OCI-M1 (cell line): ENCODE measurements at regions not wholly inside any gene's neighbourhood (a gene's known extent, or its start where the extent isn't known, plus 50 kb on each side); places are given as distances from the start of the nearest gene placed in this dataset.

Experiments used
- DNase-seq: peaks from one replicate; lab custom pipeline; 2025; lab: John Stamatoyannopoulos, UW

DNA sequence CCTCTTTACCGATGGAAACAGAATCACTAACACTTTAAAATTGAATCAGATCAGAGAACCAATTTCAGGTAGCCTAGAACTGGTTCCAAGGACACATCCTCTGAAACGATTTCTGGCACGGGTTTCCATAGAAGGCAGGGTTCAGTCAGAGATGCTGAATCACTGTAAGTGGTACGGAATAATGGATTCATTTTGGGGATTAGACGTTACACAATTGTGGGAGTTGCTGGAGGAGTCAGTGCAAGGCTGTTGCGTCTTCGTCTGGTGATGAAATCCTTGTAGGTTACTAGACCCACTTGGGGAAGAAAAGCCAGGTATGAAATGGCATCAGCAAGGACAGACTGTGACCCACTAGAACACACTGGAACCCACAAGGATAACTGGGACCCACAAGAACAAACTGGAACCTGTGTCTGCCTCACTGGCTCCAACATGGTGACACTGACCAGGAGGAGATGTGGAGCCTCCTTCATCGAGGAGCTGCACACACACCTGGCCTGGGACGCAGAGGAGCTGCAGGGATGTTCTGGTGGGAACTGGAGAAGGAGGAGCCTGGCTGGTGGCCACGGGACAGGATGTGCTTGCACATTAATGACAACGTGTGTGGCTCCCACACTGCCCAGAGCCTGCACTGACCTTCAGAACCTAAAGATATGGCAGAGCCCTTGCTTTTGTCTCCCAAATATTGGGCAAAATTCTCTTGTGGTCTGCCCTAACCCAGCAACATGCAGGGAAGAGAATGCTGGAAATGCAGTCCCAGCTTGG is 105.1 kb downstream of the TRAPPC11 start:
- no peak for DNase-seq

DNA sequence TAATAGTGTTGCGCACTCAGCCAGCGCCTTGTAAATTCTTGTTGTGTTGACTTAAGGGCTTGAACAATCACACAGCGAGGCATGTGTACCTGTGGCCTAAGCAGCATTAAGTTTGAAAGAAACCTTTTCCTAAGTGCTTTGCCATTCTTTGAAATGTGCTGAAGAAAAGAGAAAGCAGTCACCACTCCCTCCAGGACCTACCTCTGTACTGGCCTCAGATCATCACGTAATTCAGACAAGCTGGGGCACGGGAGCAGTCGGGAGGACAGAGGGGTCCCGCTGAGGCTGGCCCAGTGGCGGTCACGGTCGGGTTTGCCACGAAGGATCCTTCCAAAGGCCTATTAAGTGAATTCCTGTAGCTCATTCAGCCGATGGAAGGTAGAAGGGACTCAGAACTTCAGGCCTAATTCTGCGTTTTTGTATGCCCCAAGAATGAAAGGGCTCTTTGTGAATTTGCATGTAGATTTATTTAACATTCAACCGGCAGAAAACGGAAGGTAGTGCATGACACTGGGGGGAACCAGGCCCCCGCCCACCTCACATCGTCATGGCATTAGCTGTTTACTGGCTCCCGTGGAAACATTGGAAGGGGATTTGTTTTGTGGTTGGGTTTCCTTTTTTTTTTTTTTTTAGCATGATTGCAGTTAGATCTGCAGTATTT is 106.3 kb downstream of the TRAPPC11 start:
- no peak for DNase-seq

DNA sequence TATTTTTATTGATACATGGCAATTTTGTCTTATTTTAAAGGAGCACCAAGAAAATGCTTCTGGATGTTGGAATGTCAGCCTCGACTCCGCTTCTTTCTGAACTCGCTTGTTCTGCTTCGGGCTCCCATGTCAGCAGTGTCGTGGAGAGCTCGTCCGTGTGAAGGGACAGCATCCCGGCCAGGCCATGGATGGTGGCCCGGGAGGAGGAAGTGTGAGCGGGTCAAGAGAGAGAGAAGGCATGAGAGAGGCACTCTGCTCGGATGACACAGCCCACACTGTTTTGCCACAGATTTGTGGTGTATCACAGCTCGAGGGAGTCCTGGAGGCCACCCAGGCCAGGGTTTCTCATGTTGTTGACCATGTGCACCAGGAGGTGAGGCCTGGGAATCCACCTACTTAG is 107.0 kb downstream of the TRAPPC11 start:
- no peak for DNase-seq

DNA sequence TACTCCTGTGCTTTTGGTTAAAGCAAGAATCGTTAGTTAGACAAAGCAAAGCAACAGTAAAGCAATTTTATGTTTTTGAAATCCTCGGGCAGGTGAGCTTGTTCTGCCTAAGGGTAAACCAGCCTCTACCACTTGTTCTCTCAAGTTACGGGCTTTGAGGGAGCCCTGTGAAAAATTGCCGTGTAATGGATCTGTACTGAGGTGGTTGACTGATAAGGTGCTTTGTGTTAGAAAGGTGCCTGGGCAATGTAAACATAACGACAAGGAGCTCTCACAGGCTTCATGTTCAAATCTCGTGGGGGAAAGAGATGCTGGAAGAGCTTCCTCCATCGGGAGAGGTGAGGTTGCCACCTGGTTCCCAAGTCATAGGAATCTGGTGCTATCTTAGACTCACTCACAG is 111.8 kb downstream of the TRAPPC11 start:
- DNase-seq = no peak

DNA sequence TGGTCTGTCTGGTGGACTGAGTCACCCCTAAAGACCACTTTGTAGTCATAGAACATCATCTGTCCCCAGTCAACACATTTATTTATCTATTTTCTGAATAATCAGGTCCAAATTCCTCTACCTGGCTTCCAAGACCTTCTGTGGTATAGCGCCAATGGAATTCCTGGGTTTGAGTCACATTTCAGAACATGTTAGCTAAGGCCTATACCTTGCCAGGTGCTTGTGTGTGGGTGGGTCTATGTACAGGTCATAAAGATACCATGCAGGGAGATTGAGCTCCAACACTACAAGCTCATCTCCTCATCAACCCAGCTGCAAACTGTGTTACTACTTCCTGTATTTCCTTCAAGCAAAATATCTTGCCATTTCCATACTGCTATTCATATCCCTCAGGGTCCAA is 113.3 kb downstream of the TRAPPC11 start:
- DNase-seq = no peak

DNA sequence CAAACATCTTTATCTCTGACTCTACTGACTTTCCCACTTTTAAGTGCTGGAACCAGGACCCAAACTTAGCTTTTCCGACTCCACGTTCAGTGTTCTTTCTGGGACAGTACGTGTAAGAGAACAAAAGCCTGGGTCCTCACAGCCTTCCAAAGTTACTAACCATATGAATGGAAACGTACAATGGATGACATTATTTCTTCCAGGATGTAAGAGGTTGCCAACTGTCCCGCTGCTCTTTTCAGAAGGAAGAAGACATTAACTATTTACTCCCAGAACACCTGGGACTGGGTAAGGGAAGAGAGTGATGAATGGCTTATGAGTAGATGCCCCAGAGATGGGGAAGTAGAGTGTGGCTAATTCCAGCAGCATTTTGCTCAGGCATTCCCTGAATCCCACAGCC is 114.7 kb downstream of the TRAPPC11 start:
- DNase-seq = no peak

DNA sequence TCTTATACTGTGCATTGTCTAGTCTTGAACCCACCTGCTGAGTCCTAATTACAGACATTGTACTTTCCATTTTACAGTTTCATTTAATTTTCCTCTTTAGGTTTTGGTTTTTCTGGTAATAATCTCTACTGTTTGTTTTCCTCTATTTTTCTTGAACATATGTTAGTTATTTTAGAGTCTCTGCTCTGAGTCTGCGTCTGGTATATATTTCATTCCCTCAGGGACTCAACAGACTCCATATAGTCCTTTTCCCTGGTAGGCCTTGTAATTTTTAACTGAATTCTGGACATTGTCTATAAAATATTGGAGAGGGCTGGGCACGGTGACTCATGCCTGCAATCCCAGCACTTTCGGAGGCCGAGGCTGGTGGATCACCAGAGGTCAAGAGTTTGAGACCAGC is 121.8 kb upstream of the STOX2 start:
- DNase-seq = no peak

DNA sequence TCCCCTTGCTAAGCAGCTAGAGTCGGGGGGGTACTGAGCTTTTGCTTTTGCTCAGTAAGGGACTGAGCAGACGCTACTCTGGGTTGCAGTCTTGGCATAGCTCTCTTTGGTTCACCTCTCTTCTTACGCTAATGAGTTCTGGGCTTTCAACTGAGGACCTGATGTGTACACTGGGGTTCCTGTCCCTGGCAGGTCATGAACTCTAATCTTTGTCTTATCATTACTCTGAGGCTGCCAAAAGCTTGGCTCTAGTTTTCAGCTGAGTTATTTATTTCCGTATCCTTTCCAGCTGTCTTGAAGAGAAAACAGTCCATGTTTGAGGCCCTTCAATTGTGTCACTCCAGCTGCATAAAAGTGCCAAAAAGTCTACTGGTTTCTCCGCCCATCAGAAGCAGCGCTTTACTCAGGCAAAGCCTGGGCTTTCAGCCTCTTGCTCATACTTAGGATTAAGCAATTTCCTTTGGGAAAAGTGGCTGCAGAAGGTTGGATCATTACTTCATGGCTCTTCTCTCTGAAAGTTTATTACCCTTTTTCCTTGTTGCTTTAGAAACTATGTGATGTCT is 121.0 kb upstream of the STOX2 start:
- no peak for DNase-seq

DNA sequence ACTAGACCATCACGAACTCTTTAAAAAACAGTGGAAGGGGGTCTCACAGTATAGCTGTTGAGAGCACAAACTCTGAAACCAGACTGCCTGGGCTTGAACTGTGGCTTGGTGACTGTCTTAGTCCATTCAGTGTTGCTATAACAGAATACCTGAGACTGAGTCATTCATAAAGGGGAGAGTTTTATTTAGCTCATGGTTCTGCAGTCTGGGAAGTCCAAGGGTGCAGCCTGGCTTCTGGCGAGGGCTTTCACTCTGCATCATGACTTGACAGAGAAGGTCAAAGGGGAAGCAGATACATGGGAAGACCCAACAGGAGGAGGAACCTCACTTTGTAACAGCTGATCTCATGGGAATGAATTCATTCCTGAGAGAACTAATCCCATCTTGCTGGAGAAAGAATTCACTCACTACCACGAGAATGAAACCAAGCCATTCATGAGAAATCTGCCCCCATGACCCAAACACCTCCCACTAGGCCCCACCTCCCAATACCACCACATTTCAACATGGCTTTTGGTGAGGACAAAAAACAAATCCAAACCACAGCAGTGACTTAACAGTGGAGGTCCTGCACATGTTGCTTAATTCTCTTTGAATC is 116.7 kb upstream of the STOX2 start:
- DNase-seq = no peak

DNA sequence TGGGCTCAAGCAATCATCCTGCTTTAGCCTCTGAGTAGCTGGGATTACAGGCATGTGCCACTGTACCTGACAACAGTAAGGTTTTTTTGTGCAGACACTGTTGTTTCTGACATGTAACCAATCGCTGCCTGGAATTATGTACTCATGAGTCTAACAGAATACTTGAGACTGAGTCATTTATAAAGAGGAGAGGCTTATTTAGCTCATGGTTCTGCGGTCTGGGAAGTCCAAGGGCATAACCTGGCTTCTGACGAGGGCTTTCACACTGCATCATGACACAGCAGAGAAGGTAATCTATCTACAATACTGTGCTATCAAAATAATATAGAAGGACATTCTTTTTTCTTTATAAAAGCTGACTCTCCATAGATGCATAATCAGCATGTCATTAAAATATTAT is 115.5 kb upstream of the STOX2 start:
- DNase-seq = no peak

DNA sequence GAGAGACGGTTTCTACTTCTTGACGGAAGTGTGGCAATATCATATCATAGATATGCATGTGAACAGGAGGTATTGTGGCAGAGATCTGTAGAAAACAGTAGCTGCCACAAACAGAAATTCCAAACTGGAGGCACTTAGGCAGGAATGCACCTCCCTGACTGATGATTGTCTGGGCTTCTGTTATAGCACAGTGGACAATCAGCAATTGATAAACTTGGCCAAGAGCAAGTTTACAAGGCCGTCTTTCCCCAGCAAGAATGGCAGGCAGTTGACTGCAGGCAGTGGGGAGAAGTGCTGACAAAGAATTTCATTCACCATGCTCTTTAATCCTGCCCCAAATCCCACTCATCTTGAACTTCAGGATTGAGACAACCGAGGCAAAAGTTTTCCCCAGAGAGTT is 114.4 kb upstream of the STOX2 start:
- DNase-seq = no peak

DNA sequence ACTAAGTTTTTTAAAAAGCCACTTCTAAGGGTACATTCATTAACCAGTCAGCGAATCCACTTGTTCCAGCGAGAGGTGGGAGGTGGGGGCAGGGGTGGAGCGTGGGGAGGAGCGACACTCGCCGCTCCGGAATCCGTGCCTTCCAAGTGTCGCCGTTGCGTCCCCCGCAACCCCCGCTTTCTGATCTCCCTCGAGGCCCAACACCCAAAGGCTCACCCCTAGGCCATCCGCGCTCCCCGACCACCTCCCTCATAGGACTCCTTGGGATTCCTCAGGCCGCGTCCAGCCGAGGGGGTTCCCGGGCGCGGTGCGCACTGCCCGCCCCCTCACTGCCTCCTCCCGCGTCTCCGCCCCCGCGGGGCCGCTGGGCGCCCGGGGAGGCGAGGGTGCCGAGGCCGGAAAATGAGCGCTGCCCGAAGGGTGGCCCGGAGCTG is 108.1 kb upstream of the STOX2 start:
- DNase-seq = no peak

DNA sequence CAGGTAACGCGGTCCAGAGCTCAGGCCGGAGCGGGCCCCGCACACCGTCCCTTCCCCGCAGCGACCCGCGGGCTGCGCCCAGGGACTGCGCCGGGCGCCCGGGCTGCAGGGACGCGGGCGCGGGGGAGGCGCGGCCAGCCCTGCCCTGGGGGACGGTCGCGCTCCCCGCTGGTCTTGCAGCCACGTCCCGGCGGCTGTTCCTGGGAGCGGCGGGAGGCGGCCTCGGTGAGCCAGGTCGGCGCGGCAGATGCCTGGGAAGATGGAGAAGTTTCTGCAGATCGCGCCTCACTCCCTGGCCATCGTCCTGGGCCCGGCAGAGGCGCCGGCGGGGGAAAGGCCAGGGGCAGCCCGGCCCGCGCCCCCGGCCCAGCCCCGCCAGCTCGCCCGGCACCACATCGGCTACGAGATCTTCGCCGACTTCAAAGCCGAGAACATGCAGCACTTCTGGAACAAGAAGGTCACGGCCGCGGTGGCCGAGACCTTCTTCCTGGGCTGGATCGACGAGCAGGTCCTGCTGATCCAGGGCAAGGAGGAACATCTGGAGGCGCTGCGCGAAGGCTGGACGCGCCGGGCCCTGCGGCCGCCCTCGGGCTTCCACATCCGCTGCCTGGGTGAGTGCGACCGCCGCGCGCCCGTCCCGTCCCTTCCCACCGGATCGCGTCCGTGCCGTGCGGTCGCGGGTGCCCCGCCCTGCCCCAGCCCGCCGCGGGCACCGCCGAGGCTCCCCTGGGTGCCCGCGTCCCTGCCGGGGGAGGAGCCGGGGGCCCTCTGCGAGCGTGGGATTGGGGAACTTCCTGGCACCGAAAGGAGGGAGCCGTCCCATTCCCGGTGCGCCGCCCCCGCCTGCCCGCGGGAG is 107.4 kb upstream of the STOX2 start:
- DNase-seq = no peak

DNA sequence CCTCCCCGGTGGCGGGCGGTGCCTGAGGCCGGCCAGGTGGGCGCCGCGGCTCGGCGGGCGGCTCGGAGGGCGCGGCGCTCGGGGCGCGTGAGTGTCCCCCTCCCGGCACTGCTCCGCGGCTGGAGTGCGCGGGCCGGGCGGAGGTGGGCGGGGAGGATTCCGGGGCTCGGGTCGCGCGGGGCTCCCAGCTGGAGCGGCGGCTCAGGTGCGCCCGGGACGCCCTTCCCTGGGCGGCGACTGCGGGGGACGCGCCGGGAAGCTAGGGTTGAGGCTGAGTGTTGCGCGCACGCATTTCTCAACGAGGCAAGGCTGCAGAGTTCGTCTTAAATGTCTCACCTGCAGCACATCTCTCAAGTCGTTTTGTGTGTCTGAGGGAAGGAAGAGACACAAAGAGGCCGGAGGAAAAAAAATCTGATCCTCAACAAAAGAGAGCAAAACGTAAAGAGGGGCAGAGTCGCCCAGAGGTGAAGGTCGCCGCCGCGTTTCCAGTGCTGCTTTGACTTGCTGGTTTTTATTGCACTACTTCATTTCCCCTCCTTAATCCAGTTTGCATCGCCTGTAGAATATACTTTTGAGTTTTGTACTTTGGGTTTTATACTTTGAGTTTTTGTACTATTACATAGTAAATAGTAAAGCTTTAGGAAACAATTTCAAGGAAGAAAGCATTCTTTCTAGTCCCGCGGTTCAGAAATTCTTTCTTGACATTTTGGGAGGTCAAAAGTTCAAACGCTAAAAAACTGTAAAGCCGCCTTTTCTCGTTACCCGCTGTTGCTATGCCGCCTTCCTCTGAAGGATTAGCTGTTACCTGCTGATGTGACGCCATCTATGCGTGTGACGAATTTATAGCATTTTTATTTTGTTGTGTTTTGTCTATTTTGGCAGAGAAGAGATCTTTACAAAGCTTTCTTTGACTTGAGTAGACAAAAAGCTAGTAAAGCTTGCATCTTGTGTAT is 106.5 kb upstream of the STOX2 start:
- DNase-seq = no peak

DNA sequence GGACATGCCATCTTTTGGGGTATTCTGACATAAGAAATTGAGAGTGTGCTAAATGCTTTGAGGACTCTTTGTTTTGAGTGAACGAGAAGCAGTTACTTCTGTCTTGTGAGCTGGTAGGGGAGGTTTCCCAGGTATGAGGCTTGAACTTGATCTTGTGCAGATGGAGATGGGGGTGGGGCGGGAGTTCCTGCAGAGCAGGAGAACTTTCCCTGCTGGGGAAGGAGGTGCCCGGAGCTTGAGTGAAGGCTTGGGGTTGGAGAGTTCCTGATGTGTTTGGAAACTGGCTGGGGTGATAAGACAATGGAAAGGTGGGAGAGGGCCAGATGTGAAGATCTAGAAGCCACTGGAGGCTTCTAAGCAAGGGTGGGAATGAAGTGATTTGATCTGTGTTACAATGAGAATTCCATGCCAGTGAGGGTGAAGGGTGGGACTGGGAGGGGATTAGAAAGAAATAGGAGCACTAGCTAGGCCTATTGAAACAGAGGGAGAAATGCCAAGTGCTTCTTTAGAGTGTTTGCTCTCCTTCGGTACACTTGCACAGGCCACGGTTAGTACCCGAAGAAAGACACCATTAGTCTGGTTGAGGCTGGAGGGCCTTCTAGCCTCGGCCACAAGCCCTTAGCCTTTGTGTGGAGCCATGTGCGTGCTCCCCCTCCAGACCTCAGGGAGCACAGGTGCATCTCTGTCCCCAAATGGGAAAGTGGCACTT is 103.5 kb upstream of the STOX2 start:
- no peak for DNase-seq

DNA sequence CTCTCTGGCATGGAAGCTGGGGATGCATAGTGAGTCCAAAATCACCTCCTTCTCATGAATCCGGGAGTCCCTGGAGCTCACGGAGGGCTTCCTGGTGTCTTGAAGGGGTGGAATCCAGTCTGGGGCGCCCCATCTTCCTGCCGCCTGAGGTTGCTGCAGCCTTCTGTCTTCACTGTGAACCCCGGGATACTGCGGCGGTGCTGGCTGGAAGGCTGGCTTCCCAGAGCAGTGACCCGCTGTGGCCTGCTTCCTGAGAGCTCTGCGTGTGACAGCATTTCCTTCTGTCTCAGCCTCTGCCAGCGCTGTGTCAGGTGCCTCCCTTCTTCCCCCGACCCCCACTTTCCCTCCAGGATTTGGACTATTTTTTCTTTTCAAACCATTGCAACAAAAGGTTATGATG is 98.8 kb upstream of the STOX2 start:
- DNase-seq = no peak

DNA sequence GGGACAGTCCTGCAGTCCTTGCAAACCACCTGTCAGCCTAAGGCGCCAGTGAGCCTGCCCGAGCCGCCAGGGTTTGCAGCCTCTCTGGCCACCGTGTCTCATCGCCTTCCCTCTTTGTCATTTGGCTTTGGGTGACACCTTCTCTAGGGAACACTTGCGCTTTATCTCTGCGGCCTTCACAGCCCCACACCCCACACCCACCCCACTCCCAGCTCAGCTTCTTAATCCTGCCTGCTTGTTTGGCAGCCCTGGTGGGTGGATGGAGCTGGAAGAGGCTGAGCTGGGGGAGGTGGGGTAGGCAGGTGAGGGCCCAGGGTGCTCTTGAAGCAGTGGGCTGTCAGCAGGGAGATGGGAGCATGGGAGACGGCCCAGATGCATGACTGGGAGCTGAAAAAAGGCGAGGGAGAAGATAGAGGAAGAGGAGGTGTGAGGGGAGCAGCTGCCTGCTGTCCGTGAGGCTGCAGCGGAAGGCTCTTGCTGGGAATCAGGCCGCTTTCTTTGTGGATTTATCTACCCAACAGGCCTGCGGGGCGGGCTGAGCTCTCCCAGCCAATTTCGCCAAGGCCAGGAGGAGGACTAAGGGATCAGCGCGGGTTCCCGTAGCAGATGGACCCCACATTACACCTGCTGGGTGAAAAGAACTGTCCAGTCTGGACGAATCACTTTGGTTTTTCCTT is 97.5 kb upstream of the STOX2 start:
- no peak for DNase-seq

DNA sequence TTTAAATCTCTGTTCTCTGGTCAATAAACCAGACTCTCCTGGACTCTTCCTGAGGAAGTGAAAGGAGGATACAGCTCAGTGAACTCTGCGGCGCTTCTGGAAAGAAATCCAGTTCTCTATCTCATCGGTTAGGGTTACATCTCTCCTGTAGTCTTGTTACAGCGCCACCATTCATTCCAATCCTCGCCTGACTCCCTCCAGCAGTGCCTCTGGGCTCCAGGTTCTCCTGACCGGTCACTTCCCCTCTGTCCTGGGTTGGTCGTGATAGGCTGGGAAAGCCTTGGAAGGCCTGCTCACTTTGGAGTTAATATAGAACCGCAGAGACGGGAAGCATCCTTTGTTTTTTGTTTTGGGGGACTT is 97.0 kb upstream of the STOX2 start:
- DNase-seq = no peak

DNA sequence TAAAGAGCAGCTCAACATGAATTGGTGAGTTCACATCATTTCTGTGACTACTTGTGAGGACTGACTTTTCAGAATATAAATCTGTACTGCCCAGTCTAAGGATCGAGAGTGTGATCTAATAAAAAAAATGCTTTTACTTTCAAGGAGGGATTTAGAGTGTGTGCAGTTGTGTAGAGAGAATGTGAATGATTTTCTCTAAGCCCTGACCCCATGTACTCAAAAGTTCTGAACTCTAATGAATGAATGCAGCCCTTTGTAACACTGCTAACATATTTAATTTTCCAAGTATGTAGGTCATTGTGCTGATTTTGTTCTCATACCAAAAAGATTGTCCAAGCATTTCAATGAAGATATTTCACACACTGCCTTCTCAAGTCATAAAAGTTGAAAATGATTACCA is 92.5 kb upstream of the STOX2 start:
- DNase-seq = no peak

DNA sequence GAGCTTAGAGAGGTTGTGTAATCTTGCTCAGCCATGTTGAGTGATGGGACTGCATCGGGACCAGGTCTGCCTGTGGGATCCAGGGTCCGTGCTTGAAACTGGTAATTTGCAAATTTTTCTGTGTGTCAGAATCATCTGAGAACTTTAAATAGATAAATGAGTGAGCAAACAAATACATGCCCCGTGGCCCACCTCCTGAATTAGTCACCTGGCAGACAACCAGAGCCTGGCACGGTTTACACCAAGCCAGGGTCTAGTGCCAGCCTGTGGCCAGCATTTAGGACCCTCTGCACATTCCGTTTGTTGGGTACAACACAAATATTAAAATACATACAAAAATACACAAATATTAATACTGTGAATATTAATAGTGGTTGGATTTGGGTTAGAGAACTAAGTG is 90.6 kb upstream of the STOX2 start:
- DNase-seq = no peak
